H1 (cell line): ENCODE measurements at regions not wholly inside any gene's neighbourhood (a gene's known extent, or its start where the extent isn't known, plus 50 kb on each side); places are given as distances from the start of the nearest gene placed in this dataset.

ENCODE experiments used
- CTCF ChIA-PET: fragments of 300-600 bp; sonication (Branson Sonifier 250); formaldehyde crosslinking; loops from one replicate; lab custom pipeline; 2021; ENCODE audit not compliant: partially characterized antibody; lab: Charles Lee
- POLR2A ChIA-PET: fragments of 300-600 bp; sonication (Branson Sonifier 250); formaldehyde crosslinking; loops from one replicate; lab custom pipeline; 2021; ENCODE audit warnings: inconsistent platforms; ENCODE audit not compliant: partially characterized antibody; lab: Charles Lee
- DNase-seq, 2 experiments: peaks; one replicate each; pipeline versions ENCODE4 v3.0.0 to v3.0.0-alpha.2; 2010 to 2022; ENCODE audit warnings: low spot score in 2 of 2, low read depth in 1 of 2, mixed read lengths in 1 of 2
- FAIRE-seq: peaks from 2 replicates; lab custom pipeline; 2011; peaks lifted over from hg19 to GRCh38; lab: Jason Lieb, UNC
- H2AFZ ChIP-seq: 2 replicates; pipeline ENCODE4 v1.8.1; 2012; ENCODE audit warnings: low read length, inconsistent platforms
- H2AK5ac ChIP-seq: 2 replicates; pipeline ENCODE4 v1.6.1; 2013; ENCODE audit warnings: low read depth, low read length
- H2BK120ac ChIP-seq: replicated peaks from 2 replicates; pipeline ENCODE3; 2013; ENCODE audit warnings: low read depth, low read length, inconsistent platforms
- H2BK12ac ChIP-seq: 2 replicates; pipeline ENCODE4 v1.6.1; 2013; ENCODE audit warnings: low read depth, low read length
- H2BK15ac ChIP-seq: 2 replicates; pipeline ENCODE4 v1.6.1; 2013; ENCODE audit warnings: low read length
- H2BK20ac ChIP-seq: 2 replicates; pipeline ENCODE4 v1.6.1; 2013; ENCODE audit warnings: low read length
- H2BK5ac ChIP-seq: 2 replicates; pipeline ENCODE4 v1.6.1; 2013; ENCODE audit warnings: low read depth, low read length
- H3K14ac ChIP-seq: 2 replicates; pipeline ENCODE4 v1.6.1; 2013; ENCODE audit warnings: inconsistent platforms; ENCODE audit not compliant: insufficient read length
- H3K18ac ChIP-seq: 2 replicates; pipeline ENCODE4 v1.6.1; 2013; ENCODE audit warnings: low read length; ENCODE audit errors: extremely low read depth
- H3K23ac ChIP-seq: 2 replicates; pipeline ENCODE4 v1.6.1; 2013; ENCODE audit warnings: inconsistent platforms; ENCODE audit not compliant: insufficient read length
- H3K23me2 ChIP-seq: 2 replicates; pipeline ENCODE4 v1.6.1; 2013; ENCODE audit warnings: low read depth, low read length
- H3K27ac ChIP-seq: 2 replicates; pipeline ENCODE4 v1.6.1; 2011; ENCODE audit warnings: low read depth, low read length, inconsistent platforms
- H3K27me3 ChIP-seq, 4 experiments: replicated peaks in 1 of 4; 1 replicate in 1 of 4; 2 replicates in 3 of 4; pipeline versions ENCODE4 v1.6.1 to v1.8.1; 2011 to 2013; ENCODE audit warnings: low read length in 3 of 4, mild to moderate bottlenecking in 3 of 4, inconsistent platforms in 2 of 4, mixed read lengths in 2 of 4, moderate library complexity in 1 of 4; ENCODE audit not compliant: control insufficient read depth in 3 of 4, insufficient read depth in 3 of 4; ENCODE audit errors: extremely low read depth in 1 of 4
- H3K36me3 ChIP-seq, 4 experiments: 2 replicates each; pipeline versions ENCODE4 v1.6.1 to v1.8.1; 2011 to 2013; ENCODE audit warnings: mild to moderate bottlenecking in 4 of 4, low read length in 3 of 4, moderate library complexity in 2 of 4, control low read depth in 1 of 4, inconsistent platforms in 1 of 4; ENCODE audit not compliant: insufficient read depth in 4 of 4, control insufficient read depth in 2 of 4
- H3K4ac ChIP-seq: replicated peaks from 2 replicates; pipeline ENCODE3; 2013; ENCODE audit warnings: low read length, low read depth, mixed read lengths, inconsistent platforms; ENCODE audit not compliant: insufficient read length
- H3K4me1 ChIP-seq, 4 experiments: replicated peaks in 1 of 4; 1 replicate in 1 of 4; 2 replicates in 3 of 4; pipeline versions ENCODE4 v1.6.1 to v1.8.1; 2011 to 2013; ENCODE audit warnings: low read length in 3 of 4, inconsistent platforms in 2 of 4, mixed read lengths in 1 of 4; ENCODE audit not compliant: insufficient read depth in 4 of 4, control insufficient read depth in 3 of 4
- H3K4me2 ChIP-seq, 2 experiments: 2 replicates each; pipeline versions ENCODE4 v1.6.1 to v1.8.1; 2011 to 2013; ENCODE audit warnings: low read depth in 2 of 2, low read length in 2 of 2, control low read depth in 1 of 2, inconsistent platforms in 1 of 2, mild to moderate bottlenecking in 1 of 2; ENCODE audit not compliant: insufficient read depth in 1 of 2
- H3K4me3 ChIP-seq, 4 experiments: fragments of 200-600, 300-600 bp in 1 of 4; sonication (generic), shearing (Covaris generic), sonication (Bioruptor Twin) in 1 of 4; 2 replicates each; pipeline versions ENCODE4 v1.5.1 to v1.8.1; 2011 to 2016; ENCODE audit warnings: low read length in 4 of 4, low read depth in 3 of 4, control low read depth in 2 of 4, inconsistent platforms in 2 of 4, mild to moderate bottlenecking in 2 of 4, mixed read lengths in 1 of 4, moderate library complexity in 1 of 4; ENCODE audit not compliant: insufficient read depth in 2 of 4; ENCODE audit errors: extremely low read depth in 1 of 4
- H3K56ac ChIP-seq: replicated peaks from 2 replicates; pipeline ENCODE3; 2013; ENCODE audit warnings: low read depth, mild to moderate bottlenecking, mixed read lengths, low read length, inconsistent platforms; ENCODE audit not compliant: insufficient read length
- H3K79me1 ChIP-seq: 2 replicates; pipeline ENCODE4 v1.6.1; 2013; ENCODE audit warnings: low read depth, low read length, control low read depth
- H3K79me2 ChIP-seq, 2 experiments: 2 replicates each; pipeline versions ENCODE4 v1.6.1 to v1.8.1; 2012 to 2013; ENCODE audit warnings: low read length in 2 of 2, mild to moderate bottlenecking in 2 of 2, inconsistent platforms in 1 of 2; ENCODE audit not compliant: insufficient read depth in 2 of 2, control insufficient read depth in 1 of 2
- H3K9ac ChIP-seq, 4 experiments: replicated peaks in 1 of 4; 1 replicate in 1 of 4; 2 replicates in 3 of 4; pipeline versions ENCODE4 v1.6.1 to v1.8.1; 2011 to 2013; ENCODE audit warnings: low read depth in 3 of 4, low read length in 3 of 4, control low read depth in 2 of 4, mild to moderate bottlenecking in 2 of 4, moderate library complexity in 2 of 4, inconsistent platforms in 1 of 4; ENCODE audit errors: extremely low read depth in 1 of 4
- H3K9me3 ChIP-seq, 2 experiments: 2 replicates each; pipeline versions ENCODE4 v1.6.1 to v1.8.1; 2012 to 2013; ENCODE audit warnings: mild to moderate bottlenecking in 2 of 2, moderate library complexity in 2 of 2, control low read depth in 1 of 2, inconsistent platforms in 1 of 2, low read depth in 1 of 2, low read length in 1 of 2, mixed read lengths in 1 of 2; ENCODE audit not compliant: insufficient read depth in 2 of 2
- H4K20me1 ChIP-seq, 2 experiments: replicated peaks in 1 of 2; 2 replicates each; pipeline versions ENCODE3 to v1.8.1; 2011 to 2013; ENCODE audit warnings: inconsistent platforms in 2 of 2, low read length in 2 of 2, mild to moderate bottlenecking in 1 of 2; ENCODE audit not compliant: insufficient read depth in 2 of 2, control insufficient read depth in 1 of 2
- H4K5ac ChIP-seq: 2 replicates; pipeline ENCODE4 v1.6.1; 2013; ENCODE audit warnings: low read length, low read depth, mixed read lengths, inconsistent platforms; ENCODE audit not compliant: insufficient read length
- H4K8ac ChIP-seq: 2 replicates; pipeline ENCODE4 v1.8.0; 2013; ENCODE audit warnings: mild to moderate bottlenecking, moderate library complexity, low read length, inconsistent platforms; ENCODE audit not compliant: insufficient read depth; ENCODE audit errors: extremely low read depth
- H4K91ac ChIP-seq: replicated peaks from 2 replicates; pipeline ENCODE3; 2013; ENCODE audit warnings: low read length, mixed read lengths, inconsistent platforms; ENCODE audit not compliant: insufficient read length
- ATF3 ChIP-seq: IDR thresholded peaks from 2 replicates; pipeline ENCODE4 v1.6.1; 2011; ENCODE audit warnings: low read depth, mild to moderate bottlenecking, low read length; ENCODE audit not compliant: insufficient read depth
- CREB1 ChIP-seq: IDR thresholded peaks from 2 replicates; pipeline ENCODE4 v1.6.1; 2012; ENCODE audit warnings: inconsistent platforms
- CTBP2 ChIP-seq: IDR thresholded peaks from 2 replicates; pipeline ENCODE4 v1.7.0; 2011; ENCODE audit warnings: borderline replicate concordance, mild to moderate bottlenecking, moderate library complexity, mixed read lengths, low read length; ENCODE audit not compliant: insufficient read depth, insufficient read length
- POLR2A ChIP-seq, 2 experiments: IDR thresholded peaks; 1 replicate in 1 of 2; 2 replicates in 1 of 2; pipeline ENCODE4 v1.6.1; 2011; ENCODE audit warnings: low read depth in 2 of 2, low read length in 2 of 2, mild to moderate bottlenecking in 2 of 2; ENCODE audit errors: control extremely low read depth in 1 of 2
- SUZ12 ChIP-seq: fragments of 200-600 bp; sonication (generic); IDR thresholded peaks from 2 replicates; pipeline ENCODE4 v1.6.1; 2012; ENCODE audit warnings: mild to moderate bottlenecking, inconsistent platforms, low read length, moderate library complexity, mixed read lengths
- TAF7 ChIP-seq: optimal IDR thresholded peaks from 2 replicates; pipeline ENCODE3; 2011; ENCODE audit warnings: low read depth, mild to moderate bottlenecking, inconsistent platforms, low read length, moderate library complexity, borderline replicate concordance
- WGBS, 2 experiments: shearing (Covaris generic) in 1 of 2; methylation state at CpG; one replicate each; pipeline versions ENCODE4 v1.1.6 to v1.1.7; 2013 to 2015; ENCODE audit warnings: low lambda C conversion rate in 2 of 2, mixed read lengths in 2 of 2, inconsistent platforms in 1 of 2, low coverage in 1 of 2, missing lambda C conversion rate in 1 of 2; ENCODE audit not compliant: insufficient replicate concordance in 2 of 2, insufficient coverage in 1 of 2, insufficient read length in 1 of 2; ENCODE audit errors: extremely low coverage in 1 of 2, missing lambda C conversion rate in 1 of 2; 5-methylcytosine and 5-hydroxymethylcytosine counted together

GRCh38 chr3:147887797-147888196 is 478.6 kb downstream of the ZIC1 start:
- Histone ChIP-seq H2BK20ac (no peak overlapping the region), H4K5ac (no peak overlapping the region), H3K56ac (no peak overlapping the region), H3K79me2 (no peaks in the 10 kb centered on the region), H3K14ac (no peak overlapping the region), H3K36me3 (no peaks in the 10 kb centered on the region), H3K18ac (no peak overlapping the region), H2BK120ac (no peak overlapping the region), H2BK5ac (no peak overlapping the region), H3K23ac (no peak overlapping the region), H3K9ac (no peak overlapping the region), H4K8ac (no peak overlapping the region), H3K79me1 (no peaks in the 10 kb centered on the region), H3K23me2 (no peaks in the 10 kb centered on the region), H3K27me3 (no peaks in the 10 kb centered on the region), H2AFZ (no peak overlapping the region), H2BK15ac (no peak overlapping the region), H3K4me1 (no peaks in the 10 kb centered on the region), H3K4me3 (no peak overlapping the region), H3K4ac (no peak overlapping the region), H3K9me3 (peaks cover 7 to 12% of the 10 kb centered on the region in 2 experiments; a peak in 3 of 4 replicates), H3K4me2 (no peak overlapping the region), H2AK5ac (no peak overlapping the region), H4K91ac (no peak overlapping the region), H4K20me1 (no peaks in the 10 kb centered on the region), H3K27ac (no peak overlapping the region), H2BK12ac (no peak overlapping the region)
- ChIA-PET POLR2A (no interaction called here), CTCF (no interaction called here)
- DNase-seq (no peak), FAIRE-seq (no peak)
- TF ChIP-seq TAF7: no peak
- TF ChIP-seq CTBP2: no peak
- no peak for TF ChIP-seq ATF3
- no peak for TF ChIP-seq SUZ12
- no peak for TF ChIP-seq POLR2A (IDR thresholded peaks at IDR 0.05; ENCODE audit: control extremely low read depth in 1 of 2, low read depth in 2 of 2, low read length in 2 of 2)
- TF ChIP-seq CREB1: no peak
- WGBS, 2 experiments: 87% methylated on average over 2 of the region's 2 CpGs; no CpG with 5 or more reads in 1 of the 2 experiments
